Hepatocyte (in vitro differentiated cells): ENCODE measurements at regions not wholly inside any gene's neighbourhood (a gene's known extent, or its start where the extent isn't known, plus 50 kb on each side); places are given as distances from the start of the nearest gene placed in this dataset.

Experiments
- EZH2phosphoT487 ChIP-seq: fragments of 200-600 bp; sonication (generic); IDR thresholded peaks from one replicate; pipeline ENCODE4 v1.6.1; 2018; ENCODE audit warnings: antibody characterized with exemption, mild to moderate bottlenecking, low read depth, moderate library complexity; ENCODE audit not compliant: unreplicated experiment, severe bottlenecking
- TF ChIP-seq, protein P1 (sequence below): fragments of 200-600 bp; sonication (generic); IDR thresholded peaks from 2 replicates; pipeline ENCODE4 v1.5.1; 2016; ENCODE audit warnings: antibody characterized with exemption, mild to moderate bottlenecking; ENCODE audit not compliant: poor library complexity

- TF ChIP-seq, protein P1, sequence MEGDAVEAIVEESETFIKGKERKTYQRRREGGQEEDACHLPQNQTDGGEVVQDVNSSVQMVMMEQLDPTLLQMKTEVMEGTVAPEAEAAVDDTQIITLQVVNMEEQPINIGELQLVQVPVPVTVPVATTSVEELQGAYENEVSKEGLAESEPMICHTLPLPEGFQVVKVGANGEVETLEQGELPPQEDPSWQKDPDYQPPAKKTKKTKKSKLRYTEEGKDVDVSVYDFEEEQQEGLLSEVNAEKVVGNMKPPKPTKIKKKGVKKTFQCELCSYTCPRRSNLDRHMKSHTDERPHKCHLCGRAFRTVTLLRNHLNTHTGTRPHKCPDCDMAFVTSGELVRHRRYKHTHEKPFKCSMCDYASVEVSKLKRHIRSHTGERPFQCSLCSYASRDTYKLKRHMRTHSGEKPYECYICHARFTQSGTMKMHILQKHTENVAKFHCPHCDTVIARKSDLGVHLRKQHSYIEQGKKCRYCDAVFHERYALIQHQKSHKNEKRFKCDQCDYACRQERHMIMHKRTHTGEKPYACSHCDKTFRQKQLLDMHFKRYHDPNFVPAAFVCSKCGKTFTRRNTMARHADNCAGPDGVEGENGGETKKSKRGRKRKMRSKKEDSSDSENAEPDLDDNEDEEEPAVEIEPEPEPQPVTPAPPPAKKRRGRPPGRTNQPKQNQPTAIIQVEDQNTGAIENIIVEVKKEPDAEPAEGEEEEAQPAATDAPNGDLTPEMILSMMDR, result no peak
- no peak for TF ChIP-seq EZH2phosphoT487
These were observed 418.6 kb downstream of the TSN start for GRCh38 chr2:122174061-122174460.
